ENCODE measurements at regions not wholly inside any gene's neighbourhood (a gene's known extent, or its start where the extent isn't known, plus 50 kb on each side); places are given as distances from the start of the nearest gene placed in this dataset.
"Not testable (repeated sequence)": the region's sequence is repeated elsewhere in the genome, so short reads cannot be mapped to it uniquely, and the experiment has no call there.

DNA sequence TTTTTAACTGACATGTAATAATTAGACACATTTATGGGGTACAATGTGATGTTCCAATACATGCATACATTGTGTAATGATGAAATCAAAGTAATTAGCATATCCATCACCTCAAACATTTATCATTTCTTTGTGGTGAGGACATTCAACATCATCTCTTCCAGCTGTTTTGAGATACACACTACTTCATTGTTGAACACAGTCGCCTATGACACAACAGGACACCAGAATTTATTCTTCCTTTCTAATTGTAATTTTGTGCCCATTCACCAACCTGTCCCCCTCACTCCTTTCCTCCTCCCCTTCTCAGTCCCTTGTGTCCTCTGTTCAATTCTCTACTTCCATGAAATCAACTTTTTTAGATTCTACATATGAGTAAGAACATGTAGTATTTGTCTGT, 113.4 kb upstream of the CBLB start:
- DNase-seq, result no peak

DNA sequence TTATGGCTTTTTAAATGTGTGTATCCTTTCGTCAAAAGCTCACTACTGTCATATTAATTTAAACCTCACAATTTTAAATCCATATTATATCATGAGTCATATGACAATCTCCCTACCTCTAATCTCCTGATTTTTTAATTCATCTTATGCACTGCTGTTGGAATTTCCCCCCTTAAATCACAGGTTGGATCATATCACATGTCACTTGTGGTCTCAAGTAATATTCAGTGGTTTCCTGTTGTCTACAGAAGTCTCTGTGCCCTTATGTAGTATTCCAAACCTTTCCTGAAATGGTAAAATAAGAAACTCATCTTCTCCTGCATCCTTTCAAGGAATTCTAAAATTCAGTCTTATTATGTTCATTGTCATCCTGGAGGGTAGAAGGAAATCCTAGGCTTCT, 116.0 kb upstream of the CBLB start:
- peak; percentile 28 for DNase-seq

DNA sequence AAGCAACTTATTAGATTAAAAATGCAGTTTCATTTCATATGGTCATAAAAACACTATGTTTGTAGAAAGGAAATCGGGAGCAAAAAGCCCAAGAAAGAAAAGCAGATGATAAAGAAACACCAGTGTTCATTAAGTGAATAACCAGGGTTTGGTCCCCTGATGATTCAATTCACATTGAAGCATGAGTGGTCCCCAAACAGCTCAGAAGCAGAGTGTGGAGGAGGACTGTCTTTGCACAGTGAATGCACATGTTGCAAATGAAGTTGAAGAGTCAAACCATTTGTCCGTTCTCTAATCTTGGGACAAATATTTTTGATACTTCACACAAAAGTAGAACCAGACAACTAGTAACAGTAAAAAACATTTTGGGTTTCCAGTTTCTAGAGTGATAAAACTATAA, 117.5 kb upstream of the CBLB start:
- not testable (repeated sequence) for DNase-seq

DNA sequence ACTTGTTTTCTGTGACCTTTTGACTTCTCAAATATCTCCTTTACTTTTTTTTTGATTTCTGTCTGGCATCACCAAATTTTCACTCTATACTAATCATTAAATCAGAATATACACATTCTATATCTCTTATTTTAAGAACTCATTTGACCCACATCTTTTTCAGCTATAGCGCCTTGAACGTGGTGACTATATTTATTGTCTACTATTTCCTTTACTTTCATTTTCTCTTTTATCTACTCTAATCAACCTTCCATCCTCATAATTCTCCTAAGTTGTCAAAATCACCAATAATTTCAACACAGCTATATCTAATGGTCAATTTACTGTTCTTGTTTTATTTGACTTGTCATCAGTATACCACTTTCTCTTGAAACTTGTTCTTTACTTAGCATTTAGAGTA, 119.0 kb upstream of the CBLB start:
- peak; percentile 14 for DNase-seq

DNA sequence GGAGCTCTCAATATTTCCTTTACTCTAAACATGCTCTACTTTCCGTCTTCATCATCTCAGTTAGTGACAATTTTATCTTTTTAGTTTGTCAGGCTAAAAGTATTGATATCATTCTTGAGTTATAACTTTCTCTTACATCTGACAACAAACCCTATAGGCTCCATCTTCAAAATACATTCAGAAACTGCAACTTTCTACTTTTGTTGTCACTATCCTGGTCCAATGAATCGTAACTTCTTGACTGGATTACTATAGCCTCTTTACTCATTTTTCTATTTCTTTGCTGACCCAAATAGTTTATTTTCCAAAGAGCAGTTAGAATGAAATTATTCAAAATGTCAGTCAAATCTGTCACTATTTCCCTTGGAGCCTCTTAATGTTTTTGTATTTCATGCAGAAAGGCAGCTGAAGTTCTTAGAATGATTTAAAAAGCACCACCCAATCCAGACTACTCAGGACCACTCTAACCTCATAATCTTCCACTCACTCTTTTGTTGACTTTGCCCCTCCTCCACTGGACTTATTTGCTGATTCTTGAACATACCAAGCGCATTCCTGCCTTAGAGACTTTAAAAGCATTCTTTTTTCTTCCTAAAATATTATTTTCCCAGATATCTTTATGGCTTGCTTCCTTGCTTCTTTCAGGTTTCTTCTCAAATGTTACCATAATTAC, 119.9 kb upstream of the CBLB start:
- no peak for DNase-seq

DNA sequence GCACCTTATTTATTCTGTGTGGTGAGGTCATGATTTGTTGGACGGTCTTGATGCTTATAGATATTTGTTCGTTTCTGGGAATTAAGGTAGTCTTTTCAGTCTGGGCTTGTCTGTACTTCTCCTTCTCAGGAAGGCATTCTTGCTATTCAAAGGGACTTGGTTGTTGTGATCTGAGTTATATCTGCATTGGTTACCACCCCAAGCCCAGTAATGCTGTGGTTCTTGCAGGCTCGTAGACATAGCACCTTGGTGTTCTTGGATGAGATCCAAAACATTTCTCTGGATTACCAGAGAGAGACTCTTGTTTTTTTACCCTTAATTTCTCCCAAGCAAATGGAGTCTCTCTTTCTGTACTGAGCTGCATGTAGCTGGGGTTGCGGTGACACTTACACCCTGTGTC, 128.0 kb upstream of the CBLB start:
- no peak for DNase-seq

DNA sequence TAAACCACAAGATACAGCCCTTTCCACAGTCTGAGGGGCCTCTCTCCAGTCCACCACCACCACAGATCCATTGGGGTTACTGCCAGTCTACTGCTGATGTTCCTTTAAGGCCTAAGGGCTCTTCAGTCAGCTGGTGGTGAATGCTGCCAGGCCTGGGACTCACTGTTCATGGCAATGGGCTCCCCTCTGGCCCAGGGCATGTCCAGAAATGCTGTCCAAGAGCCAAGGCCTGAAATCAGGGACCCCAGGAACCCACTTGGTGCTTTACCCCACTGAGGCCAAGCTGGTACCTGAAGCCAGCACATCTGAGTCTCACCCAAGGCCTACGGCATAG, 128.6 kb upstream of the CBLB start:
- no peak for DNase-seq

DNA sequence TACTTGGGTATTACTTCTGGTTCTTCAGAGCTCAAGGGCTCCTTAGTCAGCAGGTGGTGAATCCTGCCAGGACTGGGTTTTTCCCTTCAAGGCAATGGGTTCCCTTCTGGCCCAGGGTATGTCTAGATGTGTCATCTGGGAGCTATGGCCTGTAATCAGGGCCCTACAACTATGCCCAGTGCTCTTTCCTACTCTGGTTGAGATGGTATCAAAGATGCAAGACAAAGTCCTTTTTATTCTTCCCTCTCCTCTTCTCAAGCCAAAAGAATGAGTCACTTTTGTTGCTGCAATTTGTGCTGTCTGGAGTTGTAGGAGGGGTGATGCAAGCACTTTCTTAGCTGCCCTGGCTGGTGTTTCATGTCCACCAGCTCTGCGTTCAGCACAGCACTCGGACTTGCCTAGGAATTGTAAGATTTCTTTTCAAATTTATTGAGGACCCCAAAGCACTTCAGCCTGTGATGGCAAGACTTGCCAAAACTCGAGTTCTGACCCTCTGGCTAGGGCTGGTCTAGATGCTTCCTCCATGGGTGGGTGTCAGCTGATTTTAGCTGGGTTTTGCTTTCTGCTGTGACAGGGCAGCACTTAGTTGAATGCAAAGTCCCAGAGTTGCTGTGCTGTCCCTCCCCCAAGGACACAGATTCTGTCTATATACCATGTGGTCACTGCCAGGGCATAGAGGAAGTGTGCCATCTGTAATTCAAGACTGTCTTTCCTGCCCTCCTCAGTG, 129.2 kb upstream of the CBLB start:
- DNase-seq, result no peak

DNA sequence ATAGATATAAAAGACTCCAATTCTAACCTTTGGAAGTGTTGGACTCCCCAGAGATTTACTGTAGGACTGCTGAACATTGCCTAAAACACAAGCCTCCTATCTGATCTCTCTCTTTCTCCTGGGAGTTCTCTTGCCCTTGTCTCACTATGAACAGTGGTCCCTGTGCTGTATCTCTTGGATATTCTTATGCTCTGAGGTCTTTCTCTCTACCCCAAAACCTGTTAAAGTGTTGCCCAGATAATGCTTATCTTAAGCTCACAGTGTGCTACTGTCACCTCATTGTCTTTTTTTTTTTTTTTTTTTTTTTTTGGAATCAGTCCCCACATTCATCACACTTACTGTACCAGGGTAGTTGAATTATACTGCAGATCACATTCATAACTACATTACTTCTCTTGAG, 131.0 kb upstream of the CBLB start:
- no peak for DNase-seq

DNA sequence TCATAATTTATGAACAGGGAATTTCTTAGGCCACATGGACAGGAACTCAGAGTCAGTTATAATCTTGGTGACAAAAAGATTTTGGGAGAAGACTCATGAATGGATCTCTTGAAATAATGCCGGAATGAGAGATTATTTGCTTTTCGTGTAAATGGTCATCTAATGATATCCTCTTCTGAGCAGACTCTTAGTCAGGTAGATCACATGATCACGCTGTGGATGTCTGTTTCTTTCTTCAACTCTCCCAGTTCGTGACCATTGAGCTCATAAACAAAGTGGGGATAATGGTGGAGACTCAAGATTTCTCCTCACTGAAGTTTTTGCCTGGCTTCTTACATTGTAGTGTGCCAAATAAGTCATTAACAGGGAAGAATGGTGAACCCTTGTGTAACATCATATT, 133.1 kb upstream of the CBLB start:
- DNase-seq, result no peak

DNA sequence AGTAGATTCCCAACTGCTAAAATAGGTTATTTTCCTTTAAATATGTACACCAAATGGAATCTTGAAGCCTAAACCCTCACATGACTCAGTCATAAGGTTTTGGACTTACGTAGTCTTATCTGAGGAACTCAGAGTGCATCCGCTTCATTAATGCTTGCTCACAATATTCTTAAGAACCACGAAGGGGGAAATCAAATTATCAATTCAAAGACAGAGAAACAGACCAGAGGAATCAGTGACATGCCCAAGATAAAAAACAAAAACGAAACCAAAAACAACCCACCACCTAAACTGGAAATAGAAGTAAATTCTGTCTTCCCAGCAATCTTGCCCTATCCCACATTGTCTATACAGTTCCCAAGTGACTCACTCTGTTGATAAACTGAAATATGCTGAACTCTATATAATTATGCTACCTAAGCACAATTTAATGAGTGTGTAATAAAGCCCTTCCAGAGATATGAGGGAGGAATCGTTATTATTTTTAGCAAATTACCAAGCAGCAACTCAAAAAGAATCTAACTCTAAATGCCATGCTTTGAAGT, 135.4 kb upstream of the CBLB start:
- DNase-seq, result peak; percentile 12

DNA sequence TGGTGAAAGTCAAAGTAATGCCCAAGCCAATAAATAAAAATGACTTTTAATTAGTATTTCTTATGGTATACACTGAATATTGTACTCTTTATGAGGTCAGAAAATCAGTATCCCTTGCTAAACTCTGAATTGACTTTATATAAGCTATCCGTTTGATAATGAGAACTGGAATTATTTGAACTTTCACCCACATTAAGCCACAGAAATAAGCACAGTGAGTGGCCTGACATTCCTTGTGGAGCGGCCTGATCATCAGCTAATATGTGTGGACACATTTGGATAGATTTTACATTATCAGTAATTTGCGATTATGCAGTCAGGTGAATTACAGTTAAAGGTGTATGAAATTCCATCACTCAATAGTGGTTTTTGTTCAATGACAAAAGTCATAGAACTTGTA, 136.0 kb upstream of the CBLB start:
- DNase-seq, result no peak

DNA sequence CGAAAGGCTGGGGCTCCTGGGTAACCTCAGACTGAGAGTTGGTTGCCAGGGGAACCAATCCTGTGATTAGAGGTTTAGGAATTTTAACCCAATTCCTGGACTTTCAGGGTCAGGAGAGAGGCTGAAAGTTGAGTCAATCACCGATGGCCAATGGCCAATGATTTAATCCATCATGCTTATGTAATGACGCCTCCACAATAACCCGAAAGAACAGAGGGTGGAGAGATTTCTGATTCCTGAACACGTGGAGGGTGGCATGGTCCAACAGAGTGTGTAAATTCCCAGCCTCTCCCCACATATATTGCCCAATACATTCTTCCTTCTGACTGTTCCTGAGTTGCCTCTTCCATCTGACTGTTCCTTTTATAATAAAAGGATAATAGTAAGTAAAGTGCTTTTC, 137.2 kb upstream of the CBLB start:
- no peak for DNase-seq

DNA sequence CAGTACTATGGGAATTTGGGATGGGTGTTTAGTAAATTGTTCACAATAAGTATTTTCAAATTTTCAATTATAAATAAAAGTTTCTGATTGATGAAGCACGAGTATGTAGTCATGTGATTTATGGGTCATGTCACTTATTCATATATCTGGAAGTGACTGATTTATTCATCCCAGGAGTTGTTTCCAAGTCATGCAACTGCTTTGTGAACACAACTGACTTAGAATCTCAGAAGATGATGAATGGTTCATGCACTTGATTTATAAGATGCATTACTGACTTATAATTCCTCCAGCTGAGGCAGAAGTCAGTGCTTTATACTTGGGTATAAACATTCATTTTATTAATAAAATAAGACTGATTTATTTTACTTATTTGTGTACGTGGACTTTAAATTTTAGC, 137.8 kb upstream of the CBLB start:
- DNase-seq, result no peak

DNA sequence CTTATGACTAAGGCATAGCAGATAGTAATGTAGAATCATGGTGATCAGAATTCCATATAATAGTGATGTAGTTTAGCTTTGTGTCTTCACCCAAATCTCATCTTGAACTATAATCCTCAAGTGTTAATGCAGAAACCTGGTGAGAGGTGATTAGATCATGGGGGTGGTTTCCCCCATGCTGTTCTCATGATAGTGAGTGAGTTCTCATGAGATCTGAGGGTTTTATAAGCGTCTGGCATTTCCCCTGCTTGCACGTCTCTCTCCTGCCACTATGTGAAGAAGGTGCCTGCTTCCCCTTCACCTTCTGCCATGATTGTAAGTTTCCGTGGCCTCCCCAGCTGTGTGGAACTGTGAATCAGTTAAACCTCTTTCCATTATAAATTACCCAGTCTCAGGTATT, 138.7 kb upstream of the CBLB start:
- DNase-seq, result no peak

DNA sequence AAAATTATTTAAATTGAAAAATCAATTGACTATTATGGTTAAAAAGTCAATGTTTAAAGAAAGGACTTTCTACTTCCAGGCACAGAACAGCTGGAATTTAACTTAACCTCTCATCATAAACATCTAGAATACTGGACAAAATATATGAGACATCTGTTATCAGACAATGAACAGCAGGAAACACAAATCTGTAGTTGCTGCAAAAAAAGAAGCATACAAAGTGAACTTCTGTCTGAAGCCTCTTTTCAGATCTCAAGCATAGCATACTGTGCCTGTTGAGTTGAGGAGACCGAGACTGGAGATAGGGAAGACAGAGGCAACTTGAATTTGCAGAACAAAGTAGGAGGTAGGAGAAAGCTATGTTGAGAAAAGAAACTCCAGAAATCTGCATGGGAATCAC, 140.0 kb upstream of the CBLB start:
- no peak for DNase-seq

DNA sequence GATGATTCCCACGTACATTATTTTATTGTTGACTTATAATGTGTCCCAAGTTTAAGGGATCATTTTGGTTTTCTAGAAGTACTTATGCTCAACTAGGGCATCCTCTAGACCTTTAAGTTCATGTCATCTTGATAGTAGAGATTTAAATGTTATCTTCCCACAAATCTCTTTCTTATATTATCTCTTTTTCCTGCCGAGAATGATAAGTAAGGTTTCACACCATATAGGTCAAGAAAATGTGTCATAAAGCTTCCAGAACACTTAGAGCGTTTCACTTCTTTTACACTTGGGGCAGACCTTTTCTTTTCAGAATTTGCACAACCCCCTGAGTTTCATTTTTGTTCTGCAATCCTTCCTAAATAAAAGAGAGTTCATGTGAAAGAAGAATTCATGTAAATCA, 142.0 kb upstream of the CBLB start:
- no peak for DNase-seq

DNA sequence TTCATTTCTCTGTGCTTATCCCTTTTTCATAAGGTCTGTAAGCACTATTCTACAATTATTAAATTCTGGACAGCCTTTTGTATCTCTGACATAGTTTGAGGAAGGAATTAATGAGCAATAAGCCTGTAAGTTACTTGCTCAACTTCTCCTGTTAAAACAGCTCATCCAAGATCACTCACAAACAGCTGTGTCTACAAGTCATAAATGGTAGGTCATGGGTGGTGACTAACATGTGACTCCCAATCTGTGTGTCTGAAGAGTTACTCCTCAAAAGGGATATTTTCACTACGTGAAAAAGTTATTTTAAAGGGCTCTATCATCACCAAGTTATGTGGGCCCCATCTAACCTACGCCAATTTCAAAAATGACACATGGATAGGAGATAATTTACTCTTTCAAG, 145.2 kb upstream of the CBLB start:
- no peak for DNase-seq

DNA sequence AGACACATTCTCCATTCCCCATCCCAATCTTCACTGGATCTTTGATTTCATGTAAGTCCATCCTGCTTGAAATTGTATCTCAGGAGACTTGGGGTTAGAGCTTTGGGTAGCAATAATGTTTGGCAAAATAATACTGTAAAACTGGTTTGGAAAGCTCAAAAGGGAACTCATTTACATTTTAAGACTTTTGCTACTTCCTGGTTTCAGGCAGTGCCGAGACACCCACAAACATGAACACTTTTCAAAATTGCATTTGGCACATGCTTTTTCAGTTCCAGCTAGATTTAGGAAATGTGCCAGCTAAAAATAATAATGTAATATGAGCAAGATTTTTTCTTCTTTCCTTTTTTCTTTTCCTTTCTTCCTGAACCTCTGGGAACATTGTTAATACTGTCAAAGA, 145.7 kb upstream of the CBLB start:
- DNase-seq, result no peak

DNA sequence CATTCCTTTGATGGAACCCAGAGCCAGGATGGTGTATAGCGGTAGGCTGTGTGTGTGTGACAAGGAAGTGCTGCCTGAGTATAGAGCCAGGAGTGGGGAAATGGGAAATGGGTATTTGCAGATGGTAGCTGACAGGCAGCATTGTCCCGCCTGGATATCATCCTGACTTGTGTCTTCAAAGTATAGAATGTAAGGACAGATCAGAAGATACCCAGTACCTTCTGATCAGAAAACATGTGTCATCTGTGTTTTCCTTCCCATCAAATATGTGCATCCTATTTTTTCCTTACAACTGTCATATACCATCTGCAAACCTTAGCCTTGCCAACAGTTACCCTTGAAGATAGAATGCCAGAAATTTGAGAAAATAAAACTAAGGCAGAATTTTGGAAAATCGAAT, 146.2 kb upstream of the CBLB start:
- no peak for DNase-seq

DNA sequence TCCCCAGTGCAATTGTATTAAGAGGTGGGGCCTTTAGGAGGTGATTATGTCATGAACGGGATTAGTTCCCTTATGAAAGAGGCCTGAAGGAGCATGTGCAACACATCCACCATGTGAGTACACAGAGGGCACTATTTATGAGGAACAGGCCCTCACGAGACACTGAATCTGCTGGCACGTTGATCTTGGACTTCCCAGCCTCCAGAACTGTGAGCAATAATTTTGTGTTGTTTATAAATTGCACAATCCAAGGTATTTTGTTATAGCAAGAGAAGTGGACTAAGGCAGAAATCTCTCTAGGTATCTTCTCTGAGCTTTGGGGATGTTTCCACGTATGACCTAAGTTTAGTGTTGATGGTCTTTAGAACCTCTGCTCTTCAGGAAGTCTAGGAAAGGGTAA, 149.3 kb upstream of the CBLB start:
- no peak for DNase-seq

DNA sequence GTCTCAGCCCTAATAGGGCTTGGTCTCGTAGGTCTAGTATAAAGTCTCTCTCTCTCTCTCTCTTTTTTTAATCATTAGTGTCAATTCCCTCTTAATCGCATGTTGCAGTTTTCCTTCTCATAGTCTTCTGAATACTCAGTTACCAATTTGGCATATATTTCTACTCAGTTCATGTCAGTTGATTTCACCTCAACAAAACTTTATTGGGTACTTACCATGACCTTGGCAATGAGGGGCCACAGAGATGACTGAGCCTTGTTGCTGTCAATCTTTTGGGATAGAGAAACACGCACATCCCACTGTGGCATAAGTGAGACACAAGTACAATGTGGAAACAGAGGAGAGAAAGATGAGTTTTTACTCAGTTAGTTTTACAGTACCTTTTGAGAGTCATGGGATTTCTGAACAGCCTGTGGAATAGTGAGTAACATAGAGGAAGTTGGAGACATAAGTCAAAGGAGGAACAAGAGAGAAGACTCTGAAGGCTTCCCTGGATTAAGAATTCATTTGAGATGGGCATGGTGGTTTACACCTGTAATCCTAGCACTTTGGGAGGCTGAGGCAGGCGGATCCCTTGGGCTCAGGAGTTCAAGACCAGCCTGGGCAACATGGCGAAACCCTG, 150.2 kb upstream of the CBLB start:
- no peak for DNase-seq

DNA sequence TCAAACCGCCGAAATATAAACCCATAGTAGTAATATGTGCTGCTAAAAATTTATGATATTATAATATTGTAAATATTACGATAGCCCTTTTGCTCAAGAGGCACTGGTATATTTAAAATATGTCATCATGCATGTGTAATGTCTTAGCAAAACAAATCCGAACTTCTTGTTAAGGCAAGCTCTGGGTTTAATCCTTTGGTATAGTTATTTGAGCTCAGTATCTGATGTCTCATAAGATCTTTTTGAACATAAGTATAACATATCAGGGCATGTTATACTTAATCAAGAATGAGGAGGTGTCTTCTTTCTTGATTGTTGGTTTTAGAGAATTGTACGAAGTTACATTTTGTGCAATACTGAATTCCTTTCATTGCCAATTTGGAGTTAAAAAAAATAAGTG, 154.1 kb upstream of the CBLB start:
- DNase-seq, result no peak

DNA sequence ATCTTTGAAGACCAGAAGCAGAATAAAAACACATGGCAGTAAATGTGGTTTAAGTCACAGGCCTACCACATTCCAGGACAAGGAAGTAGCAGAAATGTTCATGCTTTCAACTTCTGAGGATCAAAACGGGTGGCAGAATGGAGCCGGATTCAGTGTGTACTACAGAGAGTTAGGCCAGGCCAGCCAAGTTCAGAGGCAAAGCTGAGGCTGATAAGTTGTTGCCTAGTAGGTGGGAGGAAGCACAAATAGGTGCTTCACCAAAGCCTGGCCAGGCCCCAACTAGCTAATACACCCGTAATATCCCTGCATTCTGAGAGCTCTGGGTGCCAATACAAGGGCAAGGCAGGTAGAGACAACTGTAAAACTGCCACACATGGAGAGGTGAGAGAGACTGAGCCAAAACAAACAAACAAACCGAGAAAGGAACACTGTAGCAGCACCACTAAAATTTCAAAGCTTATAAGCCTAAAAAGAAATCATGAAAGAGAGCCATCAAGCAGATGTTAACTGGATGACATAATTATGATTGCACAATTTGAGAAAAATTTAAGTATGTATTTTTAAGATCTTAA, 156.4 kb upstream of the CBLB start:
- DNase-seq, result no peak
